HL-60 (cell line): ENCODE measurements at regions not wholly inside any gene's neighbourhood (a gene's known extent, or its start where the extent isn't known, plus 50 kb on each side); places are given as distances from the start of the nearest gene placed in this dataset.

ENCODE experiments used
- DNase-seq, 2 experiments: peaks; one replicate each; pipeline ENCODE4 v3.0.0-alpha.2; 2010 to 2020; ENCODE audit warnings: low read depth in 1 of 2, low spot score in 1 of 2
- H3K27ac ChIP-seq: fragments of 250-450 bp; sonication (Bioruptor Pico); replicated peaks from 2 replicates; pipeline ENCODE4 v1.5.1; 2020; ENCODE audit warnings: mild to moderate bottlenecking, moderate library complexity
- H3K27me3 ChIP-seq: fragments of 250-450 bp; sonication (Bioruptor Pico); 2 replicates; pipeline ENCODE4 v1.5.1; 2021; ENCODE audit warnings: mild to moderate bottlenecking, moderate library complexity; ENCODE audit not compliant: insufficient read depth, poor library complexity, severe bottlenecking
- H3K4me3 ChIP-seq: replicated peaks from 2 replicates; pipeline ENCODE4 v1.5.1; 2011; ENCODE audit warnings: mild to moderate bottlenecking, control low read depth, low read length; ENCODE audit not compliant: insufficient read depth
- CTCF ChIP-seq: IDR thresholded peaks from one replicate; pipeline ENCODE4 v1.5.1; 2011; ENCODE audit warnings: low read length, control low read depth, inconsistent platforms; ENCODE audit not compliant: insufficient read depth
- GABPA ChIP-seq: IDR thresholded peaks from 2 replicates; pipeline ENCODE4 v1.6.1; 2012; ENCODE audit warnings: low read depth
- POLR2AphosphoS5 ChIP-seq: IDR thresholded peaks from 2 replicates; pipeline ENCODE4 v1.6.1; 2012; ENCODE audit warnings: low read depth
- REST ChIP-seq: IDR thresholded peaks from 2 replicates; pipeline ENCODE4 v1.6.1; 2012; ENCODE audit warnings: low read depth; ENCODE audit not compliant: insufficient replicate concordance
- SPI1 ChIP-seq: IDR thresholded peaks from 2 replicates; pipeline ENCODE4 v1.6.1; 2012; ENCODE audit warnings: low read depth, mild to moderate bottlenecking, borderline replicate concordance

- TF ChIP-seq SPI1, result no peak
- TF ChIP-seq GABPA, result no peak
- no peak for TF ChIP-seq REST
- no peak for TF ChIP-seq CTCF
- no peak for TF ChIP-seq POLR2AphosphoS5
- no peaks in the 10 kb centered on the region for H3K27me3 ChIP-seq
- no peak for DNase-seq
Observed at GRCh38 chr19:30092721-30093569, 150.9 kb downstream of the URI1 start.

GRCh38 chr19:30093966-30094755, 152.1 kb downstream of the URI1 start:
- H3K27ac ChIP-seq, result no peak overlapping the region
- no peaks in the 10 kb centered on the region for H3K27me3 ChIP-seq
- no peak overlapping the region for H3K4me3 ChIP-seq
- no peak for DNase-seq
- no peak for TF ChIP-seq POLR2AphosphoS5
- no peak for TF ChIP-seq REST
- TF ChIP-seq GABPA, result no peak
- TF ChIP-seq CTCF, result no peak
- no peak for TF ChIP-seq SPI1

More at GRCh38 chr19:30092721-30093569, 150.9 kb downstream of the URI1 start:
- H3K27ac ChIP-seq, result no peak overlapping the region
- H3K4me3 ChIP-seq, result no peak overlapping the region

- no peak for DNase-seq
- Histone ChIP-seq H3K4me3 (no peak overlapping the region), H3K27ac (no peak overlapping the region), H3K27me3 (no peaks in the 10 kb centered on the region)
- no peak for TF ChIP-seq SPI1
- TF ChIP-seq POLR2AphosphoS5, result no peak
- no peak for TF ChIP-seq GABPA
- no peak for TF ChIP-seq CTCF
- TF ChIP-seq REST, result no peak
Observed at GRCh38 chr19:30094756-30095140, 152.7 kb downstream of the URI1 start.
